Neutrophil (primary cell): ENCODE measurements at regions not wholly inside any gene's neighbourhood (a gene's known extent, or its start where the extent isn't known, plus 50 kb on each side); places are given as distances from the start of the nearest gene placed in this dataset.

Source experiments
- H3K27ac ChIP-seq: fragments of 200-600 bp; sonication (generic); 2 replicates; pipeline ENCODE4 v1.5.1; 2016; ENCODE audit warnings: mild to moderate bottlenecking, moderate library complexity
- H3K27me3 ChIP-seq: fragments of 200-600 bp; sonication (generic); 2 replicates; pipeline ENCODE4 v1.6.0; 2016; ENCODE audit warnings: mild to moderate bottlenecking
- H3K36me3 ChIP-seq: fragments of 200-600 bp; sonication (generic); 2 replicates; pipeline ENCODE4 v1.5.1; 2017
- H3K4me1 ChIP-seq, 2 experiments: fragments of 200-600 bp in 1 of 2; sonication (generic) in 1 of 2; 1 replicate in 1 of 2; 2 replicates in 1 of 2; pipeline versions ENCODE4 v1.5.1 to v1.6.1; 2013 to 2016; ENCODE audit warnings: low read depth in 1 of 2, low read length in 1 of 2, mild to moderate bottlenecking in 1 of 2, moderate library complexity in 1 of 2; ENCODE audit not compliant: control insufficient read depth in 1 of 2, insufficient read depth in 1 of 2
- H3K4me3 ChIP-seq, 2 experiments: fragments of 200-600 bp in 1 of 2; sonication (generic) in 1 of 2; 1 replicate in 1 of 2; 2 replicates in 1 of 2; pipeline ENCODE4 v1.5.1; 2013 to 2016; ENCODE audit warnings: low read depth in 1 of 2, low read length in 1 of 2, mild to moderate bottlenecking in 1 of 2, moderate library complexity in 1 of 2
- H3K9me3 ChIP-seq: fragments of 200-600 bp; sonication (generic); 2 replicates; pipeline ENCODE4 v1.5.1; 2016
- CTCF ChIP-seq: fragments of 200-600 bp; sonication (generic); IDR thresholded peaks from 2 replicates; pipeline ENCODE4 v1.5.1; 2016; ENCODE audit warnings: antibody characterized with exemption

- Histone ChIP-seq H3K4me1 (no peaks in the 10 kb centered on the region), H3K27me3 (no peaks in the 10 kb centered on the region), H3K9me3 (no peaks in the 10 kb centered on the region), H3K36me3 (no peaks in the 10 kb centered on the region), H3K27ac (no peak overlapping the region), H3K4me3 (no peak overlapping the region)
- no peak for TF ChIP-seq CTCF
These were observed 187.5 kb downstream of the EDN1 start for GRCh38 chr6:12477616-12478015.

GRCh38 chr6:12478921-12479320 is 188.8 kb downstream of the EDN1 start:
- H3K4me1 ChIP-seq: no peaks in the 10 kb centered on the region
- H3K36me3 ChIP-seq: no peaks in the 10 kb centered on the region
- H3K9me3 ChIP-seq: no peaks in the 10 kb centered on the region
- no peak for TF ChIP-seq CTCF
- no peak overlapping the region for H3K27ac ChIP-seq
- no peaks in the 10 kb centered on the region for H3K27me3 ChIP-seq
- H3K4me3 ChIP-seq: no peak overlapping the region

GRCh38 chr6:12479451-12479850 is 189.3 kb downstream of the EDN1 start:
- no peaks in the 10 kb centered on the region for H3K4me1 ChIP-seq

GRCh38 chr6:12479881-12480280 is 189.7 kb downstream of the EDN1 start:
- no peaks in the 10 kb centered on the region for H3K36me3 ChIP-seq
- no peak for TF ChIP-seq CTCF
- H3K4me1 ChIP-seq: no peaks in the 10 kb centered on the region
- no peak overlapping the region for H3K4me3 ChIP-seq
- no peaks in the 10 kb centered on the region for H3K9me3 ChIP-seq
- H3K27ac ChIP-seq: no peak overlapping the region
- no peaks in the 10 kb centered on the region for H3K27me3 ChIP-seq

More at GRCh38 chr6:12479451-12479850, 189.3 kb downstream of the EDN1 start:
- H3K36me3 ChIP-seq: no peaks in the 10 kb centered on the region
- no peak overlapping the region for H3K27ac ChIP-seq
- no peaks in the 10 kb centered on the region for H3K27me3 ChIP-seq
- no peak overlapping the region for H3K4me3 ChIP-seq
- H3K9me3 ChIP-seq: no peaks in the 10 kb centered on the region
- TF ChIP-seq CTCF: no peak

- TF ChIP-seq CTCF: no peak
- Histone ChIP-seq H3K27me3 (no peaks in the 10 kb centered on the region), H3K4me3 (no peak overlapping the region), H3K9me3 (no peaks in the 10 kb centered on the region), H3K27ac (no peak overlapping the region), H3K36me3 (no peaks in the 10 kb centered on the region), H3K4me1 (no peaks in the 10 kb centered on the region)
These were observed 190.2 kb downstream of the EDN1 start for GRCh38 chr6:12480379-12480778.

GRCh38 chr6:12481292-12481691 is 191.1 kb downstream of the EDN1 start:
- no peaks in the 10 kb centered on the region for H3K9me3 ChIP-seq
- H3K36me3 ChIP-seq: no peaks in the 10 kb centered on the region
- H3K4me3 ChIP-seq: no peak overlapping the region
- H3K27ac ChIP-seq: no peak overlapping the region
- no peaks in the 10 kb centered on the region for H3K27me3 ChIP-seq
- no peaks in the 10 kb centered on the region for H3K4me1 ChIP-seq
- TF ChIP-seq CTCF: no peak
